ENCODE measurements at regions not wholly inside any gene's neighbourhood (a gene's known extent, or its start where the extent isn't known, plus 50 kb on each side); places are given as distances from the start of the nearest gene placed in this dataset.

DNA sequence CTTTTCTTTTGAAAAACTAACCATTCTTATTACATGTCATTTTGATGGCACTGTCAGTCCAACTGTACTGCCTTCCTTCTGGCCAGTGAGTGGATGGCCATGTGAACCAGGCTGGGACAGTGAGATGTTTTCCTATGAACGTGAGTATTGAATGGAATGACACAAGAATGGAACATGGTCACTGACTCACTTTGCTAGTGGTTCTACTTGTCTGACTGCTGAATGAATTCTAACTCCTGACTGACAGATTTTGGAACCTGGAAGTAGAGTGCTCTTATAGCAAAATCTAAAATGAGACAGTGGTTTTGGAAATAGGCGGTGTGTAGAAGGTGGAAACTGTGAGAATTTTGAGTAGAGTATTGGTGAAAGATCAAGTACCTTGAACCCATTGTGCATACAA, 606.9 kb upstream of the KCNMB2 start:
- DNase-seq (no peak), ATAC-seq (no peak), FAIRE-seq (no peak)
- H3K4me1 ChIP-seq, result peaks cover 0 to 6% (median 0%) of the 10 kb centered on the region in 3 donors
- no peaks in the 10 kb centered on the region for H3K27me3 ChIP-seq
- H3K9me3 ChIP-seq, result no peaks in the 10 kb centered on the region
- WGBS, 2 donors, result 74 to 76% methylated on average over 2 of the region's 2 CpGs
- no peaks in the 10 kb centered on the region for H3K36me3 ChIP-seq
- H3K27ac ChIP-seq, result no peak overlapping the region
- H3K4me3 ChIP-seq, result no peak overlapping the region
- intact Hi-C loops (cut with DNase I), result no loop called here
- TF ChIP-seq, protein P1, sequence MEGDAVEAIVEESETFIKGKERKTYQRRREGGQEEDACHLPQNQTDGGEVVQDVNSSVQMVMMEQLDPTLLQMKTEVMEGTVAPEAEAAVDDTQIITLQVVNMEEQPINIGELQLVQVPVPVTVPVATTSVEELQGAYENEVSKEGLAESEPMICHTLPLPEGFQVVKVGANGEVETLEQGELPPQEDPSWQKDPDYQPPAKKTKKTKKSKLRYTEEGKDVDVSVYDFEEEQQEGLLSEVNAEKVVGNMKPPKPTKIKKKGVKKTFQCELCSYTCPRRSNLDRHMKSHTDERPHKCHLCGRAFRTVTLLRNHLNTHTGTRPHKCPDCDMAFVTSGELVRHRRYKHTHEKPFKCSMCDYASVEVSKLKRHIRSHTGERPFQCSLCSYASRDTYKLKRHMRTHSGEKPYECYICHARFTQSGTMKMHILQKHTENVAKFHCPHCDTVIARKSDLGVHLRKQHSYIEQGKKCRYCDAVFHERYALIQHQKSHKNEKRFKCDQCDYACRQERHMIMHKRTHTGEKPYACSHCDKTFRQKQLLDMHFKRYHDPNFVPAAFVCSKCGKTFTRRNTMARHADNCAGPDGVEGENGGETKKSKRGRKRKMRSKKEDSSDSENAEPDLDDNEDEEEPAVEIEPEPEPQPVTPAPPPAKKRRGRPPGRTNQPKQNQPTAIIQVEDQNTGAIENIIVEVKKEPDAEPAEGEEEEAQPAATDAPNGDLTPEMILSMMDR (IDR thresholded peaks at IDR 0.05), result no peak

DNA sequence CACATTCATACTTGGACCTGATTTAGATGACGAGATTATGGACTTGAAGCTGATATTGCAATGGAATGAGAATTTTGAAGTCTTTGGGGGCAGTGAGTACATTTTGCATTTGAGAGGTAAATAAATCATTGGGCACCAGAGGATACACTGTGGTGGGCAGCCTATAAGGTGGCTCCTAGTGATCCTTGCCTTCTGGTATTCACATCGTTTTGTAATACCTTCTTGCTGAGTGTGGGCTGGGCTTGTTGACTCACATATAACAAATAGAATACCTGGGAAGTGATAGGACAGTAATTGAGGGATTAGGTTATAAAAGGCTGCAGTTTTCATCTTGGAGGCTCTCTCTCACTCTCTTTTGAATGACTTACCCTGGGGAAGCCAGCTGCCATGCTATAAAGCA, 605.5 kb upstream of the KCNMB2 start:
- ATAC-seq (no peak), DNase-seq (no peak), FAIRE-seq (no peak)
- H3K27ac ChIP-seq, result no peak overlapping the region
- H3K4me3 ChIP-seq, result no peak overlapping the region
- 63 to 86% methylated on average over 2 of the region's 2 CpGs for WGBS, 2 donors
- H3K4me1 ChIP-seq, result peaks cover 0 to 6% (median 0%) of the 10 kb centered on the region in 3 donors
- H3K27me3 ChIP-seq, result no peaks in the 10 kb centered on the region
- no peaks in the 10 kb centered on the region for H3K9me3 ChIP-seq
- TF ChIP-seq, protein P1 (IDR thresholded peaks at IDR 0.05), result no peak
- H3K36me3 ChIP-seq, result no peaks in the 10 kb centered on the region
- intact Hi-C loops (cut with DNase I), result no loop called here

DNA sequence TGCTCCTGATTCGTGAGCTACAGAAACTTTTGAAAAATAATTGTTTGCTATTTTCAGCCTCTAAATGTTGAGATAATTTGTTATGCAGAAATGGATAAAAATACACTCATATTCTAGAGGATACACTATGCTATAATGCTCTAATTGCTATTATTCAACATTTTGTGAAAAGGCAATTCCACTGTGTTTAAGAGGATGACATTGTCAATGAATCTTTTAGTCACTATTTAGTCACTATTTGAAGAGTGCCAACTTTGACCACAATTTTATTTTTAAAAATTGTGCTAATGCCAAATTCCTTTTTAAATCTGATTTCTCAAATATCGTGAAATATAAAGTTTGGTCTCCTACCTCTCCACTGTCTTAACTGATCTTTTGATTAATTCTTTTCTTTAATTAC, 604.9 kb upstream of the KCNMB2 start:
- Histone ChIP-seq H3K9me3 (no peaks in the 10 kb centered on the region), H3K4me3 (no peak overlapping the region), H3K36me3 (no peaks in the 10 kb centered on the region), H3K4me1 (peaks cover 0 to 6% (median 0%) of the 10 kb centered on the region in 3 donors), H3K27ac (no peak overlapping the region), H3K27me3 (no peaks in the 10 kb centered on the region)
- ATAC-seq (no peak), DNase-seq (no peak), FAIRE-seq (no peak)
- TF ChIP-seq, protein P1 (IDR thresholded peaks at IDR 0.05), result no peak
- 74 to 78% methylated on average over 2 of the region's 2 CpGs for whole genome bisulfite sequencing, 2 donors
- intact Hi-C loops (cut with DNase I), result no loop called here

DNA sequence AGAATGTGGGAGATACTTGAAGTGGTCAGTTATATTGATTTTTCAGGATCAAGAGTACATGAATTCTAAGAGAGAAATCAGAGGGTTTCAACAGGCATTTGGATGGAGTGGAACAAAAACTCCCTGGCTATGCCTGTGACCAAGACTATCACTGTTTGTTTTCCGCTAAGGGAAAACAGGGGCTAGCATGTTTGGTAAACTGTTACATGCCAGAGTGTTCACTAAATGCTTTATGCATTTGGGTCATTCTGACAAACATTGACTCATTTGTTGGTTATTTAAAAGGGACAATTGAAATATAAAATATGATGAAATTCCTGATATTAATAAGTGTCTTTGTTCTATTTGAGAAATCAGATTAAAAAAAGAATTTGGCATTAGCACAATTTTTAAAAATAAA, 603.9 kb upstream of the KCNMB2 start:
- H3K9me3 ChIP-seq, result no peaks in the 10 kb centered on the region
- FAIRE-seq (peak; percentile 67), ATAC-seq (no peak), DNase-seq (no peak)
- no peak overlapping the region for H3K4me3 ChIP-seq
- no peaks in the 10 kb centered on the region for H3K36me3 ChIP-seq
- intact Hi-C loops (cut with DNase I), result no loop called here
- 93 to 96% methylated on average over 1 of the region's 1 CpG for WGBS, 2 donors
- H3K27me3 ChIP-seq, result no peaks in the 10 kb centered on the region
- TF ChIP-seq, protein P1 (IDR thresholded peaks at IDR 0.05), result no peak
- H3K4me1 ChIP-seq, result peaks cover 0 to 6% (median 0%) of the 10 kb centered on the region in 3 donors
- no peak overlapping the region for H3K27ac ChIP-seq

DNA sequence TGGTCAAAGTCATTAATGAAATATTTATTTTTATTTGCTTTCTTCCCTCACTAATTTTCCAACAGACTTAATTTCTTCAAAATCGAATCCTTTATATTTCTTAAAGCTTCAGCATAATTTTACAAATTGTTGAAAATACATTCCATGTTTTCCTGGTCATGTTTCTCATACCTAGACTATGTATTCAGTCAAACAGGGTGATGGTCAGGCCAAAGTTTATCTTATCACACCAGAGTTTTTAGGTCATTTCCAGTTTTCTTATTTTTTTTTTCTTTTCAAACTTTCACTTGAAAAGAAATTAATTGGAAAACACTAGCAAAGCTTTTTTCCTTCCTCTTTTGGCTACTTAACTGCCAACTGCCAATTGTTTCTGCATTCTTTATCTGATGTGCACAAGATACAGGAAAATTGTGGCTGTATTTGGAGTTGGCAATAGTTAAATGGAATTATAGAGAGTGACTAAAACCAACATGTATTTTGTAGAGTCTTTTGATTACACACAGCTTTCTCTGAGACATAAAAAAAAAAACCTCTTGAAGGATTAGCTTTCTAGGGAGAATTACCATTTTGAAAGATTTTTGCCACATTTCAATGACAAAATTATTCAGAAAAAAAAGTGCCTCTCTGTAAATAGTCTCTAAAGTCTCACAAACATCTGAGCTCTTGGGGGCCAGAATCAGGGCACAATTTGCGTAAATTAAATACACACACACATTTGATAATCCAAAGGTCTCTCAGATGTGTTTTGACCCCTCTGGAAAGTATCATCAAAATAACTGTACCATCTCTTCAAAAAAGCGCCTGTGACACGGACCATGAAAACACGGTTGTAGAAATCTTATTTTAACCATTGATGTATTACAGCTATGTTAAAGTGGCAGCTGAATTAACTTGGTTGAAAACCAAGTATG, 603.2 kb upstream of the KCNMB2 start:
- intact Hi-C loops (cut with DNase I), result no loop called here
- no peak for FAIRE-seq
- DNase-seq, result no peak

More for the DNA sequence above, 603.2 kb upstream of the KCNMB2 start:
- TF ChIP-seq, protein P1 (IDR thresholded peaks at IDR 0.05), result no peak
- peaks cover 0 to 6% (median 0%) of the 10 kb centered on the region in 3 donors for H3K4me1 ChIP-seq
- H3K27me3 ChIP-seq, result no peaks in the 10 kb centered on the region
- H3K4me3 ChIP-seq, result no peak overlapping the region
- H3K27ac ChIP-seq, result no peak overlapping the region
- 66 to 80% methylated on average over 5 of the region's 5 CpGs for WGBS, 2 donors
- no peaks in the 10 kb centered on the region for H3K36me3 ChIP-seq
- ATAC-seq, result peak in 1 of 4 donors; percentile 16
- no peaks in the 10 kb centered on the region for H3K9me3 ChIP-seq

Measured in pancreas (tissue), 10 donors.